AG20443 (cell line): ENCODE measurements at regions not wholly inside any gene's neighbourhood (a gene's known extent, or its start where the extent isn't known, plus 50 kb on each side); places are given as distances from the start of the nearest gene placed in this dataset.
"Not testable (repeated sequence)": the region's sequence is repeated elsewhere in the genome, so short reads cannot be mapped to it uniquely, and the experiment has no call there.

Source experiments
- DNase-seq: peaks from one replicate; pipeline ENCODE4 v3.0.0; 2012; ENCODE audit warnings: low spot score, mixed read lengths

DNA sequence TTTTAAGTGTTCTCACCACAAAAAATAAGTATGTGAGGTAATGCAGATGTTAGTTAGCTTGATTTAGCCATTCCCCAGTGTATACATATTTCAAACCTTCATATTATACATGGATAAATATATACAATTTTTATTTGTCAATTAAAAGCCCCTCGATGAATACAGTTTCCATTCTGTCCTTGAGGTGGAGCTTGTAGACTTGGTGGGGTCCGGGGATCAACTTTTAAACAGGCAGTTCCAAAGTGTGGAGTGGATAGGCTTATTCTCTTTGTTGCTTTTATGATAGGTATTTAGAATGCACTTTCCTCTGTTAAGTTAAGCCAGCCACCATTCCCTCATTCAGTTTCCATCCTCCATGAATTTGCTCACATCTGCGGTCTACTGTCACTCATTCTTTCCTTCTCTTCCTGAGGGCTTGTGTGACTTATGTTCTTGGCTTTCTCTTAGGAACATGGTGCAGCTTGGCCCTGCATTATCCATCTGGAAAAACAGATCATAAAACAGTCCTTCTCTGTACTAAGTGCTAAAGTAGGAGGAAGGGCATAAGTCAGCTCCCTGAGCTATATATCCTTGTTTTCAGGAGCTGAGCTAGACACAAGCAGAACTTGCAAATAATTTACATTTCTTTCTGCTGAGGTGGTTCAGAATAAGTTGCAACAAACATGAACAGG is 149.1 kb downstream of the NFKBIZ start:
- DNase-seq = no peak

DNA sequence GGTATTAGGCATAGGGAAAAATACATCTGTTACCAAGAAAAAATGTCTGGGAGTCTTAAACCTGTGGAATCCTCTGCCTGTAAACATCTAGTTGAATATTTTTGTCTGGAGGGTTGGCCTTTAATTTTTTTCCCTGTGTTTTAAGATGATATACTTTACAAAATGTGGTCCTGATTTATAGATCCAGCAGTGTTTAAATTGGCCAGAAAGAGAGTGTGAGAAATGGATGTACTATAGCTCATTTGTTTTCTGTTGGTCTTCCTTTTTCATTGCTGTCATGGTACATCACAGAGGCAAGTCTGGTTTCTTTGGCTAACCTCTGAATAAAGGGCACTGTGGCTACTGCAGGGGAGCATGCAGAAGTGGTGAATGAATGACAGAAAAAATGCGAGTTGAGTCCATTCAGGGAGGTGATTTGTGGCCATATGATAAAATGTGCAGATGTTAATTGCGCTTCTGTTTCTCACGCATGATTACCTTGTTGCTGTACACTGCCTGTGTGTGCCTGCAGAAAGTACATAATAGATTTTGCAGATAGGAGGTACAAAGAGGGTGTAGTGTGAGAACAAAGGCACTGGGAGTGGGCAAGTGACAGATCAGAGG is 150.0 kb downstream of the NFKBIZ start:
- no peak for DNase-seq

DNA sequence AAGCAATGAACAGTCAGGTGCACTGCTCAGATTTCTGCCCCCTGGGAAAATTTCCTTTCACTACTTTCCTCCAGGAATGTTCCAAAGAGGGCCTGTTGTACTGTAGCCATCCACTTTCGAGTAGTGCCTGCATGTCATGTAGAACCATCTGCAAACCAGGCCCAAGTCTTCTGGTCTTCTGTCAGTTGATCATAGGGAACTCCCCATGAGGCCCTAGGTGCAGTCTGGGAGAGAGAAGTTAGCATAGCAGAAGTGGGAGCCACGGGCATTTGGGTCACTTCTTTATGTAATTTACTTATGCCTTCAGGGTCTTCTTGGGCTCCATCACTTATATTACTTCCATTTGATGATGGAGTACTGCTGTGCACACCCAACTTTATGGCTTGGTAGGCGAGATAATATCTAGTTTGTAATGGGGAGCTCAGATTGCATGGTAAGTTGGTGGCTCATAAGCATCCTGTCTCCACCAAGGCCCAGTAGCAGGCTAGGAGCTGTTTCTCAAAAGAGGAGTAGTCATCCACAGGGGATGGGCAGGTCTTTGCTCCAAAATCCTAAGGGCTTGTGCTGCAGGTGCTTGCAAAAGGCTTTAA is 151.4 kb downstream of the NFKBIZ start:
- no peak for DNase-seq

DNA sequence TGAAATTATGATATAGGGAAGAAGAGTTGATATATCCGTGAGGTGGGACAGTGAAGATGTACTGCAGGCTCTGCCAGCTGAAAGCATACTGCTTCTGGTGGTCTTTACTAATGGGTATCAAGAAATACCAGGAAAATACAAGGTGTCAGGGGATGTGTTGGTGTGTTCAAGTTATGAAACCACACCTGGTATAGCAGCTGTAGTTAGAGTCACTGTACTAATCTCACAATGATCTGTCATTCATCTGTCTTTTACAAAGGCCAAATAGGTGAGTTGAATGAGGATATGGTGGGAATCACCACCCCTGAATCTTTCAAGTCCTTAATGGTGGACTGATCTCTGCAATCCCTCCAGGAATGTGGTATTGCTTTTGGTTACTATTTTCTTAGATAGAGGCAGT is 152.7 kb downstream of the NFKBIZ start:
- no peak for DNase-seq

DNA sequence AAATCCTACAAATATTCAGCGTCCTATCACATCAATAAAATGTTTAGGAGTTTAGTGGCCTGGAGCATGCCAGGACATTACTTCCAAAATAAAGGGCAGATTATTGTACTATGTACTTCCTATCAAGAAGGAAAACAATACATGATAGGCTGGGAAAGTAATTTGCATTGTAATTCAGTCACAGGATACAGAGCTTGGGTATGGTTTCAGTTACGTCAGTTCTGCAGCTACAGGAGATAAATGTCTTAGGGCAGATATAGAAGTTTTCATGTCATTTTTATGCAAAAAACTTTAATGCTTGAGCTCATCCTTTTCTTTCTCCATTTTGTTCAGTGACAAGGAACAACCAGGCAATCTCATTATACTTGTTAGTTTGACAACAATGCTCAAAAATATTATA is 155.2 kb downstream of the NFKBIZ start:
- DNase-seq = no peak

DNA sequence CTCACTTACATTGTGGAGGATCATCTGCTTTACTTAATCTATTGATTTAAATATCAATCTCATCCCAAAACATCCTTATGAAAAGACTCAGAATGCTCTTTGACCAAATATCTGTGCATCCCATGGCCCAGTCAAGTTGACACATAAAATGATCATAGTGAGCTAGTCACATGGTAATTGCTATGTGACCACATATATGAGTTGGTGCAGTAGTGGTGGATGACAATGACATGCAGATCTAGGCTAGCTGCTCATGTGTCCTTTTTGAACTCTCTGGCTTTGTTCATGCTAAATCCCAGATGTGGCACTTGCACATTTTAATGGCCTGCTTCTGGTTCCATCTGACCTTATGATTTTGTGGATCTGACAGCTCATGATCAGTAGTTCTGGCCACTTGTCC is 156.2 kb downstream of the NFKBIZ start:
- DNase-seq = no peak

DNA sequence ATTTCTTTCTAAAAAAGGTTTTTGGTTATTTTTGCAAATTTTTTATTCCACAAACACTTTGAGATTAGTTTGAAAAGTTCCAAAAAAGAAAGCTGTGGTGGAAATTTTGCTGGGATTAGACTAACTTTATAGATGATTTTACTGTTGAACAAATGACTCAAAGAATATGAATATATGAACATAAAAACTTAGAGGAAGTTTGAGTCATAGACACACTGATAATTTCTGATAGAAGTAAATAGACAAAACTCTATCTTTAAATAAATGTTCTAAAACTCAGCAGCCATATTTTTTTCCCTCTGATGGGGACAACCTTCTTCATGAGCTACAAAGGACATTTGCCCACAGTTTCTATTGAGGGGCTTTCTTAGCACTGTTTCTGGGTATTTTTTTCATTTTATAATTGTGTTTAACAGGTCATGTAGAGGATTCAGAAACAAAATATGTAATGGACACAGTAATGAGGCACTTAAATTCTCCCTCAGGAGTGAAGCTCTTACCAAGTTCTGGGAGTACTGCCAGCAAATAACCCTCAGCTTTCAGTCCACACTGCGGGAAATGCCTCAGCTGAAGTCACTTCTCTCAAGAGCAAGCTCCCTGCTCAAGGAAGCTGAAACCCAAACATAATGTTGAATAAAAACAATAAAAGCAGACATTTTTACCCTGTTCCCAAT is 157.6 kb downstream of the NFKBIZ start:
- DNase-seq = peak; percentile 86

DNA sequence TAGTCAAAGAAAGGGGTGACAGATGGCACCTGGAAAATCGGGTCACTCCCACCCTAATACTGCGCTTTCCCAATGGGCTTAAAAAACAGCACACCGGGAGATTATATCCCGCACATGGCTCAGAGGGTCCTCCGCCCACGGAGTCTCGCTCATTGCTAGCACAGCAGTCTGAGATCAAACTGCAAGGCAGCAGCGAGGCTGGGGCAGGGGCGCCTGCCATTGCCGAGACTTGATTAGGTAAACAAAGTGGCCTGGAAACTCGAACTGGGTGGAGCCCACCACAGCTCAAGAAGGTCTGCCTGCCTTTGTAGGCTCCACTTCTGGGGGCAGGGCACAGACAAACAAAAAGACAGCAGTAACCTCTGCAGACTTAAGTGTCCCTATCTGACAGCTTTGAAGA is 159.1 kb downstream of the NFKBIZ start:
- not testable (repeated sequence) for DNase-seq

DNA sequence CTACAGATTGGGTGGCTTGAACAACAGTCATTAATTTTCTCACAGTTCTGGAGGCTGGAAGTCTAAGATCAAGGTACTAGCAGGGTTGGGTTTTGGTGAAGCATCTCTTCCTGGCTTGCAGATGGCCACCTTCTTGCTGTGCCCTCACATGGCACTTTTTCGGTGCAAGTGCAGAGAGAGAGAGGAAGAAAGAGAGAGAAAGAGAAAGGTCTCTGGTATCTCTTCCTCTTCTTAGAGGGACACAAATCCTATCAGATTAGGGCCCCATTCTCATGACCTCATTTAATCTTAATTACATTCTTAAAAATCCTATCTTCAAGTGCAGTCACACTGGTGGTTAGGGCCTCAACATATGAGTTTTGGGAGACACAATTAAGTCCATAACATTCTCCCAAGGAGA is 167.1 kb downstream of the NFKBIZ start:
- DNase-seq = no peak

DNA sequence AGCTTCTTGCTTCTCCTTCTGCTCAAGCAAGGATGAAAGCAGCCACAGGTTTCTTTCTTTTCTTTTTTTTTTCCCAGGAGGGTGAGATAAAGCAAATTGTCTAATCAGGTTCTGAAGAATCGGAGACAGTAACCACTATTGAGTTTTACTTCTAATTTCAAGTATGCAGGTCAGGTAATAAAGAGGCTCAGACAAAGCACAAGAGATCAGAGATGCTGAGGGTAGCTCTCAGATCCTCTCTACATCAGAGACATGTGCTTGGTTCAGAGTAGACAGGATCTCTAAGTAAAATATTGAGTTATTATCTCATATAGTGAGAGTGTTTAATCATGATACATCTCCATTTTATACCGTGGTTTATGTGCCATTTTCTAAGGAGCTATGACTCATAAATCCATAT is 168.5 kb downstream of the NFKBIZ start:
- no peak for DNase-seq

DNA sequence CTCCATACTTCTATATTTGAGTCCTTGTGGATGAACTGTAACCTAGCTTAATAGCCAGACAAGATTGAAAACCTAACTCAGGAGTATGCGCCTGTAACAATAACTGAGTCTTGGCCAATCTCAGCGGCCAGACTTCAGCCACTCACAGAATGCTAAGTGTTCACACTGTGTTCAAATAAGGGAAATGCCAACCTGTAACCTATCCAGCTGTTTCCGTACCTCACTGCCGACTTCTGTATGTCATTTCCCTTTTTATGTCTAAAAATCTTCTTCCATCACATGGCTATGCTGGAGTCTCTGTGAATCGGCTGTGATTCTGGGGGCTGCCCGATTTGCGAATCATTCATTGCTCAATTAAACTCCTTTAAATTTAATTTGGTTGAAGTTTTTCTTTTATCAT is 169.2 kb downstream of the NFKBIZ start:
- no peak for DNase-seq

DNA sequence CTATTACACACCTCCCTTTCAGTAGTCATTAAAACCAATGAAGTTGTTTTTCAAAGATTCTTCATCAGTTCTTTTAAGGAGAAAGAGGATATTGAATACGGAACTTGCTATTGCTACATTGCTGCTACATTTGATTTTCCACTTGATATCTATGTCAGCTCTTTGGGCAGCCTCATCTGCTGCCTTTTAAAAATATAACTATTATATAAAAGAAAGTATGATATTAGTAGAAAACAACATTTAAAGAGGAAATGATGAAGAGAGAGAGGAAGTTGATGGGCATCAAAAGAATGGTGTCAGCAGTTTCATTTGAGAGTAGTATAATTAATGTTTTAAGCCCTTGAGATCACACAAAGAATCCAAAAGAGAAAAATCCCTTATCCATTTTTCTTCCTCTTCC is 171.4 kb downstream of the NFKBIZ start:
- no peak for DNase-seq

DNA sequence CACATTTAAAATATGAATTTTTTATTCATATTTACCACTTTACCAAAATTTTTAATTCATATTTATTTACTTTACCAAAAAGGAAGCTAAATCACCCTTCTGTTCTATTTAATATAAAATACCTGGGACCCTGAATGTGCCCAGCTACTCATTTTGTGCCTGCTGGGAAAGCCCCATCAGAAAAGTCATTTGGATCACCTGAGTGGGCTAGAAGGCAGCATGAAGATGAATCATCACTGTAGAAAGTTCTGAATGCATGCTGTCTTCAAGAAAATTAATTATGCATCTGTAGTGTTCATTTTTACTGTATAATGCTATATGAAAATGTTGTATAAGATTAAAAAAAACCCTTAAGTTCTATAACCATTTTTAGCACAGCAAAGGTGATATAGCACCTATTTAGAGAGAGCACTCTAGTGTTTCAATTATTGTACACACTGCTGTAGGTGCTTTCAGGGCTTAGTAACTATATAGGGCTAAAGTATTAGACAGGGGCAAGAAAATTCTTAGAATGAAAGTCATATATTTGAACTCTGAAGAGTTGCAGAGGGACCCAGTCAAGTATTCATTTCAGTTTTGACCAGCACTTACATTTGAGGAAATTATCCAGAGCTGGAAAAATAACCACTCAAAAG is 175.1 kb downstream of the NFKBIZ start:
- no peak for DNase-seq

DNA sequence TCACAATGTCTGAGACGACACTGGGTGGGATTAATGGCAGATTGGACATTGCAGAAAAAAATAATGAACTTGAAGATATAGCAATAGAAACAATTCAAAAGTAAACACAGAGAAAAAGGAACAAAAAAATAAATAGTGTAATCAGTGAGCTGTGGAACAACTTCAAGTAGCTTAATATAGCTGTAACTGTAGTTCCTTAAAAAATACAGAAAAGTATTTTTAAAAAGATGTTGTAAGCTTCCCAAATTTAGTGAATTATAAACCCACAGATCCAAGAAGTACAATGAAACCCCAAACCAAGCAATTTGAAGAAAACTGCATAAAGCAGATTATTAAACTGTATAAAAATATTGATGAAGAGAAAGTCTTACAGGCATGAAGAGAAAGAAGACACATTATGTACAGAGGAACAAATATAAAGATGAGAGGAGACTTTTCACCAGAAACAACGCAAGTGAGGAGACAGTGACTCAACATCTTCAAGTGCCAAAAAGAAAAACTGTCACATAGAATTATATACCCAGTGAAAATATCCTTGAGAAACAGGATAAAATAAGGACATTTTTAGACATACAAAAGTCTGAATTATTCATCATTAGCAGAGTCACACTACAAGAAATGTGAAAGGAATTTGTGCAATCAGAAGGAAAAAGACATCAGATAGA is 176.4 kb downstream of the NFKBIZ start:
- no peak for DNase-seq

DNA sequence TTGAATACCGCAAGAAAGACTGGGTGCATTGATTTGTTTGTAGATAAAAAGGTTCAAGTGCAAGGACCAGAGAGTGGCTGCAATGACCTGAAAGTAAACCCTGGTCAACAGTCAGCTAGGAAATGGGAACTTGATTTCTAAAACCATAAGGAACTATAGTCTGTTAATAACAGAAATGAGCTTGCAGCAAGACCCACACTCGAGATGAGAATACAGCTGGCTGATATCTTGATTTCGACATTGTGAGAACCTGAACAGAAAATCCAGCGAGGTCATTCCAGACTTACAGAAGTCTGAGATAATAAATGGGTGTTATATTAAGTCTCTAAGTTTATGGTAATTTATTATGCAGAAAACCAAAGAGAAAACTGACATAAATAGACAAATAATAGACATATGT is 177.3 kb downstream of the NFKBIZ start:
- DNase-seq = no peak

DNA sequence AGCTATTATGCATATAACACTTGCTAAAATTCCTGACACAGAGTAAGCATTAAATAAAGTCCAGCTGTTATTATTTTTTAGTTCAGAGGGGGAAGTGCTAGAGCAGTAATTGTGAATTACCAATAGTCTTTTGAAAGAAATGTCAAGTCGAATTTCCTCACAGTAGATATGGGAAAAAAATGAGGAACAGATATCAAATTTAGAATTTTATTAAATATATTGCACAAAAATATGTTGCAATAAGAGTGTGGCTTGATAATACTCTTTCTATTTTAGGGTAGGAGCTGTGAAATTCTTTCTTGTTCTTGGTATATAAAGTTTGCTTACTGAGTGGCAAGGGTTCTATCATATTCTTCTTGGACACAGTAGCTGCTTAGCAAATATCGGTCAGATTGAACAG is 181.3 kb downstream of the NFKBIZ start:
- no peak for DNase-seq

DNA sequence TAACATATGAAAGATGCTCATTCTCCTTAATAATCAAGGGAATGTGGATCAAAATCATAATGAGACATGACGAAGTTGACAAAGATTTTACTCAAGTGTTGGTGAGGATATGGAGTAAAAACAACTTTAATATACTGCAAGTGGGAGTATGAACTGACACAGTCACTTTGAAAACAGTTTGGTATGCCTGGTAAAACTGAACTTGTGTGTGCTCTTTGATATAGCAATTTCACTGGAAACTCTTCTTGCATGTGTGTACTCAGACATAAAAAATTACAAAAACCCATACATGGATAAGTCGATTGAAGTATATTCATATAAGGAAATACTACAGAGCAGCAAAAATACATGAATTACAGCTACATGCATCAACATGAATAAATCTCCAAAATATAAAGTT is 182.5 kb downstream of the NFKBIZ start:
- DNase-seq = no peak

DNA sequence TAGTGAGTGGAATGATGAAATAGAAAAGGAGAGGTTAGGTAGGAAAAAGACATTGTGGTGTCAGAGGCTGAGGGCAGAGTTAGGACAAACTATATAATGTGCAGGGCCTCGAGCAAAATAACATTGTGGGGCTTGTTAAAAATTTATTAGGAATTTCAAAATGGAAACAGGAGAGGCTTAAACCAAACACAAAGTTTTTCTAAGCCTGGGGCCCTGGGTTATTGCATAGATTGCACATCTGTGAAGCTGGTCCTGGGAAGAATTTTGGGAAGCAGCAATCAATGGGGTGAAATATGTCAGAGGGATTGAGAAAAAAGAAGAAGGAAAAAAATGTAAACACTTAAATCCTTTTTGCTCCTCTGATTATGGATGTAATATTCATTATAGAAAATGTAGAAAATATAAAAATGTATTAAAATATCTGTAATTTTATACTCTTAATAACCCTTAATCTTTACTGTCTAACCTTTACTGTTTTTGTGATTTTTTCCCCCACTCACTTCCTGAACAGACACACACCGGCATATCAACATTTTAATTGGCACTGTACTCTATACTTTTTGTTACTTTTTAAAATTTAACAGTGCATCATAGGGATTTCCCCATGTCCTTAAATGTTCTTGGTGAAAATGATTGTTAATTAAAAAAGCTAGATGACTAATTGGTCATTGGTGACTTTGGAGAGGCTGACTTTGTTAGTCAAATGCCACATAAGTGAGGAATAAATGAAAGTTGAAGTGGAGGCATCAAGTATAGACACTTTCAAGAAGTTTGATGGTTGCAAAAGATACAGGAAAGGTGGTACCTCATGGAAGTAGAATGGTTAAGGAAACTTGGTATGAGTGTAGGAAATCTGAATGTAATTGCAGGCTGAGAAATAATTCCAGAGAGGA is 183.4 kb downstream of the NFKBIZ start:
- DNase-seq = no peak

DNA sequence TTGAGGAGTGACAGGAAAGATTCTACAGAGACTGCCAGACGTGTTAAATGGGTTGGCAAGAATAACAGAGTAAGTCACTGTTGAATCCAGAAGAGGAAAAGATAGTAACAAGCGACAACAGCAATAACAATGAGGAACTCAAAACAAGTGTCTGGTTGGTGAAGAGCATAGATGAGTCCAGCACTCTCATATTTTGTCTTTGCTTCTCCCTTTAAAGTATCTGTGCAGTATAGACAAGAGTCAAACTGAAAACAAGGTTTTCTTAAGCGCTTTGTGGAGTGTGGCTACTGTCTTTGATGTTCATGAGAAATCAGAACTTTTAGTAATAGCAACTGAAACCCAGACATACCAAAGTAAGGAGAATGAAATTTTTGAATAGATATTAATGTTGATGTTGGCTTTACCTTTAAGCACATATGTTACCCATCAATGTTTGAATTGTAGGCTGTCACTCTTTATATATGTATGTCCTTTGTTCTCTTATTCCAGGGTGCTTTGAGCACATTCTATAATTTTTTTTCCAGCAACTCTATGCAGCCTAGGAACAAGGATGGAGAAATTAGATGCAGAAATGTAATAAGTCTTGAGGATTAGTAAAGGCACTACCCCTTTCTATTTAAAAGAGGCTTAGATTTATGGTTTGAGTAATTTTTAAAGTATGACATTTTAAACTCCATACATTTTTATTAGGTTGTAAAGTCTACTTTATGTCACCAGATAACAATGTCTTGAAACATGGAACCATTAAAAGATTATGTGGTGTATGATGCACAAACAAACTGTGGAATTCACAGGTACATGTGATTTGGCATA is 185.5 kb downstream of the NFKBIZ start:
- DNase-seq = no peak

DNA sequence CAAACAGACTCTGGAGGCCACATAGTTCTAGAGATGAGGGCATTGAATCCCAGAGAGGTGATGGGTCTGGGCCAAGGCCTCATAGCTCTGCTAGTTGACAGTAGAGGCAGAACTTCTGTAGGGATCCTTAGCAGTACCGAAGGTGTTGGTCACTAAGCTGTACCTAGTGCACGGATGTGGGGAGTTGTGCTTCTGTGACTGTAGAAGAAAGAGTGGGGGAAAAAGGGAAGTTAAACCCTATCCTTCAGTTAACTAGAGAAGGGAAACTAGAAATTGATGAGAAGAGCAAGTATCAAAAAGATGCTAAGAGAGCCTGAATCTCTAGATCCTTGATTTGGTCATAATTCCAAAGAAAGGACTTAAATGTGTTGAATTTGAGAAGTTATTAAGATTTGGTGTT is 186.7 kb downstream of the NFKBIZ start:
- DNase-seq = no peak
